NCI-H2107 treated with DMSO at 0.1 percent for 48 hours (cell line): ENCODE measurements at regions not wholly inside any gene's neighbourhood (a gene's known extent, or its start where the extent isn't known, plus 50 kb on each side); places are given as distances from the start of the nearest gene placed in this dataset.
"Not testable (repeated sequence)": the region's sequence is repeated elsewhere in the genome, so short reads cannot be mapped to it uniquely, and the experiment has no call there.

Experiments
- DNase-seq: peaks from one replicate; lab custom pipeline; 2025; ENCODE audit not compliant: unreplicated experiment; lab: John Stamatoyannopoulos, UW

DNA sequence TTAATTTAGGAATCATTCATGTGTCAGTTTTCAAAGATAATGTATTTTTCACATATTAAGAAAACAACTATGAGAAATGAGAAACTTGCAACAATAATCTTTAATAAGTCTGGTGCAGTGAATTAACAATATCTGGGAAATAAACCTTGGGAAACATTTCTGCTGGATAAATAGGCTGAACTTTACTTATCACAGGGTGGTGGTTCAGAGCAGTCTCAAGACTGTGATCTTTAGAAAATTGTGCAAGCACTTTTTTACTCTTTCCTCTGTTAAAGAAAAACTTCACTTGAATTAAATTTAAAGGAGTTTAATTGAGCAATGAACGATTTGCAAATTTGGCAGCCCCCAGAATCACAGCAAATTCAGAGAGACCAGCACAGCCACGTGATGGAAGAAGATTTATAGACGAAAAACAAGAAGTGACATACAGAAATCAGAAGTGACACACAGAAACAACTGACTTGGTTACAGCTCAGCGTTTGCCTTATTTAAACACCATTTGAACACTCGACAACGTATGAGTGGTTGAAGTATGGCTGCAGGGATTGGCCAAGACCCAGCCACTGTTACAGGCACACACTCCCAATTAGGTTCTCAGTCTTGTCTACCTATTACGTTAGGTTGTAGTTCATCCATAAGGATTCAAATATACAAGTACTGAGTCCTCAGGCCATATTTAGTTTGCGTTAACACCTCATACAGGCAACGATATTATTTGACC lies 631.9 kb downstream of the SLCO4C1 start:
- DNase-seq: no peak

DNA sequence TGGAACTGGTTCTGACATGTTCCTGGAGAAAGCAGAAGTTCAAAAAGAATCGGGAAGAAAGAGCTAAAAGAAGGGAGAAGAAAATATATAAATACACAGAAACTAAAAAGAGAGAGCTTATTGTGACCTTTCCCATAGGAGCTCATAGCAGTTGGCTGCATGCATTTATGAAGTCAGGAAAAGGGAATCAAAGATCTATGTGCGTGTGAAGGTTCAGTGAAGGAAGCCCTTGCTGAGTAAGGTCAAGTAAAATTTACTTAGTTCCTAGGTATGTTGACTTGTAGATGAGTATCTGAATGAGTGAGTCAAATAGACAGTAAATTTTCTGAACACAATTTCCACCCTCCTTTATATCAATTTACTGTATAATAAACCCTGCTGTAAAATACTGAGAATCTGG lies 632.5 kb downstream of the SLCO4C1 start:
- no peak for DNase-seq

DNA sequence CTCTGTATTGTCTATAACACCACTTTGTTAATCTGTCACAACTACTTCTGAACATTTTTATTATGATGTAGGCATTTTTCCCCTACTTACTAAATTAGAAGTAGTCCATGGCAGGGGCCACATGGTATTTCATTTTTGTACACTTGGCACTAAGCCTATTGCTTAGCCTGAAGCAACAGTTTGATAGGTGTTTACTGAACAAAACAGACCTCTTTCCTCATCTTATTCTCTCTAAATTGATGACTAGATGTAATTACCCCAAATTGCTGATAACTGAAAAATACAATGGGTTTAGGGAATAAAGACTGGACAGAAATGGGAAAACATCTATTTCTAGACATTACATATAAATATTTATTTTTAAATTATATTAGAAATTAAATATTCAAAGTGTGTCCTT lies 633.8 kb downstream of the SLCO4C1 start:
- no peak for DNase-seq

DNA sequence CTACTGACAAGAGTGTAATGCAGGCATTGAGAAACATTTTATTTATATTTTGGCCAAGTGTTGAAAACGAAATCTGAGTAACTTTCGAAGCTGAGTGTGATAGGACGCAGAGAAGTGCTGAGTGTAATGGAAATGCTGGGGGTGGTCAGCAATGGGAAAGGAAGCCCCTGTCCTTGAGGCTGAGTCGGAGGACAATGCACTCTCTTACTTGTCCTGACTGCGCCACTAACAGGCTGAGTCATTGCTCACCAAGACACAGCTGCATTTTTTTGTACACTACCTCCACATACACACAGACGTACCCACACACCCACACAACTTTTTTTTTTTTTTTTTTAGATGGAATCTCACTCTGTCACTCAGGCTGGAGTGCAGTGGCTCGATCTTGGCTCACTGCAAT lies 637.7 kb downstream of the SLCO4C1 start:
- no peak for DNase-seq

DNA sequence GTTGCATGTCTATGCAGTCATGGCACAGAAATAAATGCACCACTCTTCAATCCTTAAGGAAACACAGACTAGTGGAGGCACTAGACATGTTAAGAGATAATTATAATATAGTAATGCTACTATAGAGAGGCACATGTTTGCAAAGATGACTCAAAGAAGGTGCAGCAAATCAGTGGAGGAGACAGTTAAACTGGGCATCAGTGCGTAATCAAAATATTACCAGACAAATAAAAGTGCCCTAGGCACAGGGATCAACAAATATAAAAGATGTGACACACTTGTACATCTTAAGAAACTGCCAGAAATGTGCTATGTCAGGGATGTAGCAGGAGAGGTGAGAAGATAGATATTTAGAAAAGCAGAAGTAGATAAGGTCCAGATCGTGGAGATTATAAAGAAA lies 642.1 kb downstream of the SLCO4C1 start:
- no peak for DNase-seq

DNA sequence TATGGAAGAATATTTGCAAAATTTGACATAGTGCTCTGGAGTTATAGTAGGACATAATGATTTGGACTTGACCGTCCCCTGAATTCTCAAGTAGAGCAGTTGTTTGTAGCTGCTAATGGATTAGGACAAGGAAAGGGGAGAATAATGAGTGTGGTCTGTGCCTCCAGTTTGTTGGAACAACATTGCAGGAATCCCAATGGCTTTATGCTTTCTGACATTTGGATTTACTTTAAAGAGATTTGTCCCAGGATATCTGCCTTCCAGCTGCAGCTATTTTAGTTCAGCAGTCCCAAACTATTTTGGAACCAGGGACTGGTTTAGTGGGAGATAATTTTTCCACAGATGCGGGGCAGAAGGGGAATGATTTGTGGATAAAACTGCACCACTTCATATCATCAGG lies 648.2 kb downstream of the SLCO4C1 start:
- no peak for DNase-seq

DNA sequence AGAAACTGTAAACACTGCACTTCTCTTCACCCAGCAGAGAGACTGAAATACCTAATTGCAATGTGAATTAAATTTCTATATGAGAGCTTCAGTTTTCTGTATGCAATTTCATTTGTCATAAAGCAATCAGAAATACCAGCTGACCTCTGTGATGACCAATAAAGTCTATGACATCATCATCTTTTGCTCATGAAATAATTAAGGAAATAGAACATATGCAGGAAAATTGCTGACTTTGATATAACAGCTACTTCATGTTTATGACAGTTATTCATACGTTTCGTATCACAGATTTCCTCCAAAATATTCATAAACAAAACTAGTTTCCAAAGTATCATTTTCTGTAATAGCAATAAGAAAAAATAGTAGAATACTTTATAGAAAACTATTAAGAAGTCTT lies 652.3 kb downstream of the SLCO4C1 start:
- no peak for DNase-seq

DNA sequence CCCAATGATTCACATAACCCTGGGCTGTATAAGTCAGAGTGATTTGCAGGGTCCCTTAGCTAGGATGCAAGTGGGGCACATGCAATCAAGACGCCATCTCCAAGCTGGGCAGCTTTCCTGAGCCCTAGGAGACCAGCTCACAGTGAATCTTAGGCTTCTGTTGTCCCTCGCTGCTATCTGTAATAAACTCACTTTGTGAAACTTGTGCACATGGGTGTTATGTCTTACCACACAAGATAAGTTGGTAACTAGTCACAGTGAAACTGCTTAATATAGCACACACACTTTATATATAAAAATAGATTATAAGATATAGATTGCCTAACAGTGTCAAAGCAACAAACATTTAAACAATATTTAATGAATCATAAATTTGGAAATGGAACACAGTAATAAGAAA lies 658.5 kb downstream of the SLCO4C1 start:
- no peak for DNase-seq

DNA sequence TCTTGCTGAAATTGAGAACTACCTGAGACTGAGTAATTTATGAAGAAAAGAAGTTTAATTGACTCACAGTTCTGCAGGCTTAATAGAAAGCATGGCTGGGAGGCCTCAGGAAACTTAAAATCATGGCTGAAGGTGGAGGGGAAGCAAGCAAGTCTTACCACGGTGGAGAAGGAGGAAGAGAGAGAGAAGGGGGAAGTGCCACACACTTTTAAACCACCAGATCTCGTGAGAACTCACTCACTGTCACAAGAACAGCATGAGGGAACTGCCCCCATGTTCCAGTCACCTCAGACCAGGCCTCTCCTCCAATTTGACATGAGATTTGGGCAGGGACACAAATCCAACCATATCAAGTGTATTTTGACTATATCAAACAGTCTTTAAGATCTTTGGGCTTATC lies 668.3 kb downstream of the SLCO4C1 start:
- not testable (repeated sequence) for DNase-seq

DNA sequence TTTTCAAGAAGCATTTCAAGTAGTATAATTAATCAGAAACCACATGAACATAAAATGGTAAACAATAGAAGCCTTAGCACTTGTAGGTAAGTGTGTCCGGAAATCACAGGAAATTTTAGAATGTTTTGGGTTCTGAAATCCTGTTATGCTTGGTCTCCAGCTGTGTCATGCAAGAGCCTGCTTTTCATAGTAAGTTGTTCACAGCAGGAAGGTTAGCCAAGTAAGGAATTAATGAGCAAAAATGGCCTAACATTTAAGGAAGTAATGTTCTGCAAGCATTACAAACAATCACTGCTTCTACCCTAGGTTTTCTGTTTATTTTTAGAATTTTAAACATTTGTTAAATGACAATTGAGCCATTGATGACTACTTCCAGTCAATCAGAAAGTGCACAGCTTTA lies 669.5 kb downstream of the SLCO4C1 start:
- DNase-seq: no peak

DNA sequence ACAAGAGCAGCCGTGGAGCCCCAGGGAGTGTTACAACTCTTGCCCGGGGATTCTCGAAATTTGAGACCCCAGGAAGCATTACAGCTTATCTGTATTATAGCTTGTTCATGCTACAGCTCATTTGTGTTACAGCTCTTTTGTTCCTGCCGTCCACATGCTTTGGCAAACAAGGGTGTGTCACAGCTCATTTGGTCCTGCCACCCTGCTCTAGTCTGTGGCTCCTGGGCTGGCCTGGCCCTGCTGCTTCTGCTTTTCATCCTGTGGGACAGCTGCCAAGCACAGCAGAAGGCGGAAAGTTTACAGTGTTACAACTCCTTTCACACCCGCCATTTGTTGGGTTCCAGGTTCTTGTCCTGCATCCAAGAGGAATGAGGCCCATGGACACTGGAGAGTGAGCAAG lies 685.0 kb downstream of the SLCO4C1 start:
- DNase-seq: no peak

DNA sequence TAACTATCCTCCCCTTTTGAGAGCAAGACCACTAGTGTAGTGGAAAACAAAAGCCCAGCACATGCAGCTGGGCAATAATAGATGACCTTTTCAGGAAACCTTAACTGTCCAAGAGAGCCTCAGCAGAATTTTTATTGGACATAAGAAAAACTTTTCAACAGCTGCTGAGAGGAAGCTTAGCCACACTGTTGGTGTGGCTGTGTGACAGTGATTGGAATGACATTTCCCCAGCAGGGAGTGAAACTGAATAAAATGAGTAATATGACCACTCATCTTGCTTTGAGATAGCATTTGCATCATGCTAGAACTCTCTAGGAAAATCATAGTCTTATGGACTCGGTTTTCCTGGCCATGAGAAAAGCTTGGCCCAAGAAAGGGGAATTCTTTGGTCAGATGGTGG lies 687.8 kb downstream of the SLCO4C1 start:
- no peak for DNase-seq

DNA sequence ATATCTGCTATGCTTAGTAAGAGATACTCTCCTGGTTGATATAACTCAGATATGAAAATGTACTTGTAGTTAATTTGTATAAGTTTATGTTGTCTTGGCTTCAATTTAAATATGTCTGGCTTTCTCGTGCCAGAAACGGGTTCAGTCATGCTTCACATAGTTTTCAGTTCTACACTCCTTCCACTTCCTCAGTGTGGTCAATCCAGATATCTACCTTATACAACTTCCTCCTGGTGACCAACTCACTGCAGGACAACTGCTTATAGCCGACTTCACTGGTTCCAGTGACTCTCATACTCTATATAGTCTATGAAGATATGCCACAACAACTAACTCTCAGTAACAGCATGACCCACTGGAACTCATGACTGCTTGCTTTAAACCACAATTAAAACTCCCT lies 690.4 kb downstream of the SLCO4C1 start:
- no peak for DNase-seq

DNA sequence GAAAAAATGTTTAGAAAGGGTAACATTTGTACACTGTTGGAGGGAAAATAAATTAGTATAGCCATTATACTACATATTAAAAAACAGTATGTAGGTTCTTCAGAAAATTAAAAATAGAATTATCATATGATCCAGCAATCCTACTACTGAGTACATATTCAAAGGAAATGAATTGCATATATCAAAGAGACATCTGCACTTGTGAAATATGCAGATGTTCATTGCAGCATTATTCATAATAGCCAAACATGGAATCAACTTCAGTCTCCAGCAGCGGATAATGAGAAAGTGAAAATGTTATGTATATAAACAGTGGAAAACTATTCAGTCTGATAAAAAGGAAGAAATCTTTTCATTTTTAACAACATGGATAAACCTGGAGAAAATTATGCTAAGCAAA lies 695.5 kb downstream of the SLCO4C1 start:
- no peak for DNase-seq

DNA sequence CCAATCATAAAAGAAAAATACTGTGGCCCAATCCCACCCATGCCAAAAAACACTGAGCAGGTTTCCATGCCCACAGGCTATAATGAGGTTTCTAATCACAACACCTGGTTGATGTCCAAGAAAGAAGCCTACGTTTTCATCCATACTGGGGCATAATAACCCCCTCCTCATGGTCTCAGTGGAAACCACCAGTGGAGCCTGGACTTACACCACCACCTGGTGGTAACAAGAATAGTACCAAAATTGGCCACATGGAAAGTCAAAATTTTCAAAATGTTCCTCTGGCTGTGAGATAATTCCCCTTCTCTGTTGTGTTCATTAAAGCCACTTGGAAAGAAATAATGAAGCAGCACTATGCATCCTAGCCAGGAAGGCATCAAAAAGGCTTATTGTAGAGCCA lies 687.3 kb upstream of the ST8SIA4 start:
- no peak for DNase-seq

DNA sequence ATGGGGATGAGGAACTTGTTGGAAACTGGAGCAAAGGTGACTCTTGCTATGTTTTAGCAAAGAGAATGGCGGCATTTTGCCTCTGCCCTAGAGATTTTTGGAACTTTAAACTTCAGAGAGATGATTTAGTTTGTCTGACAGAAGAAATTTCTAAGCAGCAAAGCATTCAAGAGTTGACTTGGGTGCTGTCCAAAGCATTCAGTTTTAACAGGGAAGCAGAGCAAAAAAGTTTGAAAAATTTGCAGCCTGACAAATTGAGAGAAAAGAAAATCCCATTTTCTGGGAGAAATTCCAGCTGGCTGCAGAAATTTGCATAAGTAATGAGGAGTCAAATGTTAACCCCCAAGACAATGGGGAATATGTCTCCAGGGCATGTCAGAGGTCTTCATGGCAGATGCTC lies 682.3 kb upstream of the ST8SIA4 start:
- DNase-seq: no peak

DNA sequence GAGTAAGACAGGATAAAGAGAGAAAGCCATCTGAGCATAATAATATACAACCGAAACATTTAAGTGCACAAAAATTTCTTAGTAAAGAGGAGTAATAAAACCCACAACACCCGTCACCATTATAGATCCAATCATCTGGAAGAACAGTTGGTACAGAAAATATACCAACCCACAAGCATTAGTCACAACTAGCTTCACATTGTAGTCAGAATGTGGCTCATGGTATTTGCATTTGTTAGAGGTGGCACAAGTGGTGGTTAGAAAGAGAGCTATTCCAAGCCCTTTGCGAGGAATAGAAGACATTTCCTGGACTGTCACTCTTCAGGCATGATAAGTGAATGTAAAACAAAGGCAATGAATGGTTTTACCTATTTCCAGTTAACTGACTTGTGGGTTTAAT lies 677.5 kb upstream of the ST8SIA4 start:
- no peak for DNase-seq

DNA sequence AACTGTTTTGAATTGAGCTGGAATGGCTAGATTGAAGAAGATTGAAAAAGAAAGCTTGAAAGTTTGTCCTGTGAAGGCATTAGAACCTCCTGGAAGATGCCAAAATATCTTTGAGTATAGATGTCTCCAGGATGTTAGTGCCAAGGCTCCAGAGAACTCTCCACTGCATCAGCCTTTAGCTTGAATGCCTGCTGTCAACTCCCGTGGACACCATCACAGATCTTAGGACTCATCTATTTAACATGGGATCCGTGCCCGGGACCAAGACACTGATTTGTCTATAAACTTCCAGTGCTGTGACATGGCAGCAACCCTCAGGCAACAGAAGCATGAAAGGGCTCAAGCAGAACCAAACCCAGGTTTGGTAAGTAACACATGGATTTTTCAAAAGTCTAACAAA lies 670.9 kb upstream of the ST8SIA4 start:
- no peak for DNase-seq

DNA sequence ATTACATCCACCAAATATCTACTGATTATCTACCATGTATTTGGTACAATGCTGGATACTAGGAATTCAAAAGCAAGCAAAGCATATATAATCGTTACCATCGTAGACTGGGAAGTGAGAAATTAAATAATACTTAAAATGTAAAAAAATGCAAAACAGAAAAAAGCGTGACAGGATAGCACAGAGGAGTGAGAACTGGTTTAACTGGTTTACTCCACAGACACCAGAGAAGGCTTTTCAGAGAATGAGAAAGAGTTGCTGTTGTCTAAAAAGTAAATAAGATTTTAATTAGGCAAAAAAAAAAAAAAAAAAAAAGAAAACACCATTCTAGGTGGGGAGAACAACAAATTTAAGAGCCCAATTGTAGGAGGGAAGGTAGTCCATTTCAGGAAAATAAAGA lies 657.9 kb upstream of the ST8SIA4 start:
- DNase-seq: no peak

DNA sequence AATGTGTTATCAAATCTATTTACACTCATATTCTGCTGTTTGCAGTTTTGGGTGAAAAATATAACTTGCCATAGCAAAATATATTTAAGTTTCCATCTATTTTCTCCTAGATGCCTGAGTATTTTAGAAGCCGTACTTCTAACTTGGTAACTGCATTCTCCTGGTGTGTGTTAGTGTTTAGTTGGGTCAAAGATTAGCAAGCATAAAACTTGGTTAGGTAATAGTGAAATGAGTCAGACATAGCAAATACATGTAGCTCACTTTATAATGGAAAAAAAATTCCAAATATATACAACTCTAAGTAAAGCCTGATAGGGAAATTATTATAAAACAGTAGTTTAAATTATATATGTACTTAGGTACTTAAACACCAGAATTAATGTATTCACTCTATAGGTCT lies 640.7 kb upstream of the ST8SIA4 start:
- no peak for DNase-seq

DNA sequence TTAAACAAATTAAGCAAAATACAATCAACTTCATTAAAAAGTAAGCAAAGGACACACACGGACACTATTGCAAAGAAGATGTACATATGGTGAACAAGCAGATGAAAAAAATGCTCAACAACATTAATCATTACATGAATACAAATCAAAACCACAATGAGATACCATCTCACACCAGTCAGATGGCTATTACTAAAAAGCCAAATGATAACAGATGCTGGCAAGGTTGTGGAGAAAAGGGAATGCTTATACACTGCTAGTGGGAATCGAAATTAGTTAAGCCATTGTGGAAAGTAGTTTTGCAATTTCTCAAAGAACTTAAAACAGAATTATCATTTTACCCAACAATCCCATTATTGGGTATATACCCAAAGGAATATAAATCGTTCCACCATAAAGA lies 636.2 kb upstream of the ST8SIA4 start:
- DNase-seq: no peak

DNA sequence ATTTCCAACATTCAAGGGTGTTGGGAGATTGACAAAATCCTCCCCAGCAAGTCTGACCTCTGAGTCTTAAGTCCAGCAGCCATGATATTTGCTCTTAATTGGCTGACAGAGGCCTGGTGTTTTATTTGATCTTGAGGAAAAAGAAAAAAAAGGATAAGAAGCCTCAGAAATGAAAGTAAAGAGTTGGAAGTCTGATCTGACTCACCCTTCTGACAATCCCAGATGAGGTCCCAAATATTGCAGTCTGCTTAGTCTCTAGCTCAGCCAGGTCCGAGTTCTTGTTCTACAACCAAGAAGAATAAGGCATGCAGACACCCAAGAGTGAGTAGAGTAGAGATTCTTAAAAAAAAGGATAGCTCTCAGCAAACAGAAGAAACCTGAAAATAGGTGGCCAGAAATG lies 632.5 kb upstream of the ST8SIA4 start:
- no peak for DNase-seq

DNA sequence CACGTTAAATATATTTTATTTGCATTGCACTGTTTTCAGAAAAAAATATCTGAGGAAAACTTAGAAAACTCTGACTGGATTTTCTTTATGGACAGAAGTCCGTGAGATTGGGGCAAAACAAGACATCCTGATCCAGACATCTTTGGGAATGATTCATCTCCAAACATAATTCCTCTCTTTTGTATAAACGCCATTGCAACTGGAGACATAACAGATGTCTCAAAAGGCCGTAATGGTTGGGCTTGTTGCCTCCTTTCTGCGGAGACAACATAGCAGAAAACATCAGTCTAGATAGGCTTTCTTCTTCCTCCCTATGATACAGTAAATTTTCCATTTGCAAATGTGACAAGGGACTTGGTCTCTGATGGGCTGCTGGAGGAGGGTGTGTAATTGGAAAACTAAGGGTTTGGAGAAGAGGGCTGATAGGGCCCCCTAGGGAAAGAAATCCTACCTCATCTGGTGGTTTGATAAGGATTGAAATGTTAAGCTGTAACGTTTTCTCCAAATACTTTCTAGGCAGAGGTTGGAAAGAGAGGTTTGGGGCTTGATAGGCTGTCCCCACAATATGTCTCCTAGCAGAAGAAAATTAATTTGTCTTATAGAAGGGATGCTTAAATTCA lies 631.5 kb upstream of the ST8SIA4 start:
- DNase-seq: no peak
